GM12874 (cell line): ENCODE measurements at regions not wholly inside any gene's neighbourhood (a gene's known extent, or its start where the extent isn't known, plus 50 kb on each side); places are given as distances from the start of the nearest gene placed in this dataset.

Experiments
- TF ChIP-seq, protein P1 (sequence below): IDR thresholded peaks from 2 replicates; pipeline ENCODE4 v1.5.1; 2011; ENCODE audit warnings: low read depth, mild to moderate bottlenecking, control low read depth, low read length, moderate library complexity; ENCODE audit not compliant: insufficient read depth

DNA sequence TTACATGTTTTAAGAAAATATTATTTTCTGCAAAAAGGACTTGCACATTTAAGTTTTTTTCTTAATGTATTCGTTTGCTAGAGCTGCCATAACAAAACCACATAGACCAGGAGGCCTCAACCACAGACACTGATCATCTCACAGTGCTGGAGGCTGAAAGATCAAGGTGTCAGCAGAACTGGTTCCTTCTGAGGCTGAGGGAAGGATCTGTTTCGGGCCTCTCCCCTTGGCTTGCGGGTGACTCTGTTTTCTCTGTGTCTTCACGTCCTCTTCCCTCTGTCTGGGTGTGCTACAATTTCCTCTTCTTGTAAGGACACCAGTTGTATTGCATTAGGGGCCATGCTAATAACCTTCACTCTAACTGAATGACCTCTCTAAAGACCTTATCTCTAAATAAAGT, 364.2 kb downstream of the IRS2 start:
- TF ChIP-seq, protein P1, sequence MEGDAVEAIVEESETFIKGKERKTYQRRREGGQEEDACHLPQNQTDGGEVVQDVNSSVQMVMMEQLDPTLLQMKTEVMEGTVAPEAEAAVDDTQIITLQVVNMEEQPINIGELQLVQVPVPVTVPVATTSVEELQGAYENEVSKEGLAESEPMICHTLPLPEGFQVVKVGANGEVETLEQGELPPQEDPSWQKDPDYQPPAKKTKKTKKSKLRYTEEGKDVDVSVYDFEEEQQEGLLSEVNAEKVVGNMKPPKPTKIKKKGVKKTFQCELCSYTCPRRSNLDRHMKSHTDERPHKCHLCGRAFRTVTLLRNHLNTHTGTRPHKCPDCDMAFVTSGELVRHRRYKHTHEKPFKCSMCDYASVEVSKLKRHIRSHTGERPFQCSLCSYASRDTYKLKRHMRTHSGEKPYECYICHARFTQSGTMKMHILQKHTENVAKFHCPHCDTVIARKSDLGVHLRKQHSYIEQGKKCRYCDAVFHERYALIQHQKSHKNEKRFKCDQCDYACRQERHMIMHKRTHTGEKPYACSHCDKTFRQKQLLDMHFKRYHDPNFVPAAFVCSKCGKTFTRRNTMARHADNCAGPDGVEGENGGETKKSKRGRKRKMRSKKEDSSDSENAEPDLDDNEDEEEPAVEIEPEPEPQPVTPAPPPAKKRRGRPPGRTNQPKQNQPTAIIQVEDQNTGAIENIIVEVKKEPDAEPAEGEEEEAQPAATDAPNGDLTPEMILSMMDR = no peak

DNA sequence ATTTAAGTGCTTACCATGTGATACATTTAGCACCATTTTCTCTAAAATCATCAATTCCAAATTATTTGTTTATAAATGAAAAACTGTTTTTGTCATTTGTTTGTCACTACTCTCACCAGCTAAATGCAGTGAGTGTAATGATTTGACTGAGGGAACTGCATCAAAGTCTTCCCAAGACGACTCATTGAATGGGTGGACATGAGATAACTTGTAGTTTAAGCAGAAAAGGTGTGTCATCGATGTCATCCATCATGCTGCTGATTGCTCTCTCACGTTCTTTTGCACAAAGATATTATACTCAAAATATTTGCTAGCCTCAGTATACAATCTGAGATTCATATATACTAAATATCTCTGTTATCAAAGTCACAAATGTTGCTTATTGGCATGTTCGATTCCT, 366.5 kb downstream of the IRS2 start:
- TF ChIP-seq, protein P1 = no peak

DNA sequence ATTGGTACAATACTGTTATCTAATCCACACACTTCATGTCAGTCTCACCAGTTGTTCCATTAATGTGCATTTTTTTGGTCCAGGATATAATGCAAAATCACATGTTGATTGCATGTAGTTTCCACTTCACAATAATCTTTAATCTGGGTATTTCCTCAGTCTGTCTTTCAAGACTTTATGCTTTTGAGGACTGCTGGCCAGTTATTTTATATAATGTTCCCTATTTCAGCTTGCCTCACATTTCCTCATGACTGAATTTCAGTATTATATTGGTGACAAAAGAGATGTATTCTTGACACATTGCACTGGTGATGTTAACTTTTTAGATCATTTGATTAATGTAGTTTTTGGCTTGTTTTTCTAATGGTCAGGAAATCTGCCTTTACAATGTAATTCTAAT, 368.3 kb downstream of the IRS2 start:
- TF ChIP-seq, protein P1 = no peak

DNA sequence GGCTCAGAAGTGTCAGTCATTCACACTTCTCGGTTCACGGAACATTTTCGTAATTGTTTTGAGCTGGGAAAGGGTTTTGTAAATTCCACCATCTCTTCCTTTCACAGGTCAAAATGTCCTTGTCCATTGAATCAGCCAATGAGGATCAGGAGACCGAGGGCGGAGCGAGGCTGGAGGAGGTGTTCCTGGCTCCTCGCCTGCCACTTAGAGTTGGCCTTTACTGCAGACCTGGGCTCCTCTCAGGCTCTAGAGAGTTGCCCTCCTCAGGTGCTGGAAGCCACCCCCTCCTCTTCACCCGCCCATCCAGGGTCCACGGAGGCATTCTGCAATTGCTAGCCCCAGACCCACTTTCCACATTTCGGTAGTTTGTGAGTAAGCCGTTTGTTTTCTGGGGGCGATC, 370.4 kb downstream of the IRS2 start:
- TF ChIP-seq, protein P1 = no peak

DNA sequence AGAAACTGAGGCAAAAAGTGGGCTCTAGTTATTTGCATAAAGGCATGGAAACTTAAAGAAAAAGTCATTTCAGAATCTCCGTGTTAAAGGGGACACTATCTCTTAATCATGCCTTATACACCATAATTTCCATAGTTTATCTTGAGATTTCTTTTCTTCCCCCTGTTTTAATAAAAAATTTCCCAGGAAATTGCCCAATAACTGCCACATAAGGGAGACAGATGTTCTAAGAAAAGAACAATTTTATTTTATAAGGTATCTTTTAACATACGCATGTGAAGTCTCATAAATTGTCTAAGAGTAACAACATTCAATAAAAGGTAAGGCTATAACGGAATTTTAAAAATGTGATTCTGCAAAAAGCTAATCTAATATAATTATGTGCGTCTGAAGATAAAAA, 371.3 kb downstream of the IRS2 start:
- TF ChIP-seq, protein P1 = no peak

DNA sequence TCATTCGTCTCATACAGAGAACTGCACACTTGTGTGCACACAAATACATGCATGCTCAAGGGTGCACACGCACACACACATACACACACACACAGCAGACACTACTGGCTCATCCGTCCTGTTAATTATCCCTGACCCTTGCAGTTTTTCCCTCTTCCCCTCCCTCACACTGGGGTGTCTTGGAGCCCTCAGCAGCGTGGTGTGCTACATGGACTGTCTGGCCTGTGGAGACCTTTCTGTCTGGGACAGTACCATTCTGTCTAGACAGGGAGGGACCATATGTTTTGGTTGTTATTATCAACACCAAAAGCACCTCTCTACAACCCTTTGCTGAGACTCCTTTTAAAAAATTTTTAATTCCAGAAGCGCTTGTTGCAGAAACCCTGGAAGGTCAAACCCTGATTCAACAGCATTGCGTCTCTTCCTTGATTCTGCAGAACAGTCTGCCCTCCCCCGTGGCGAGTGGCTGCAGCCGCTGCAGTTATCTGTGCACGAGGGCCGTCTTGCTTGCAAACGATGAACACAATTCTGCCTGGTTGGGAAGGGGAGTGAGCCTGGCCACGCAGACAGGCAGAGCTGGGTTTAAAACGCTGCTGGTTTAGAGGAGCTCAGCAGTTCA, 374.0 kb downstream of the IRS2 start:
- TF ChIP-seq, protein P1 = no peak

DNA sequence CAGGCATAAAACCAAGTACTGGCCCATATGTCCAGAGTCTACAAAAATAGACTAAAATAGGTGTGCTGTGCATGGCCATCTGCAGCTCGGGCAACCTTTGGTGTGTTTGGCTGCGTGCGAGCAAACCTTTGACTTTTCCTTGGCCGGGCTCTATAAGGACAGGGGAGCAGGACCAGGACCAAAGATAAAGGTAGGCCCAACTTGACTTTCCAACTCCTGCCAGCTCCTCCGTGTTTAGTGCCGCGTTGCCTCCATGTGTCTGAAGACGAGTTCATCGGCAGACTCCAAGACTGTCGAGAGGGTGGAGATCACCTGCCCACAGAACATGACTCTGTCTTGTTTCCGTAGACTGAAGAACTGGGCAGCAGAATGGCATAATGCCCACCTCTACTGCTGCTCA, 375.5 kb downstream of the IRS2 start:
- TF ChIP-seq, protein P1 = no peak
